ENCODE measurements at regions not wholly inside any gene's neighbourhood (a gene's known extent, or its start where the extent isn't known, plus 50 kb on each side); places are given as distances from the start of the nearest gene placed in this dataset.

GRCh38 chr7:66423729-66424128 is 205.0 kb upstream of the KCTD7 start:
- no peak overlapping the region for H3K4me3 ChIP-seq
- H3K9me3 ChIP-seq (ENCODE audit: low read depth) = no peaks in the 10 kb centered on the region
- H3K27ac ChIP-seq = no peak overlapping the region
- DNase-seq (ENCODE audit: low read depth in 1 of 2, low spot score in 1 of 2) = no peak
- no peaks in the 10 kb centered on the region for H3K27me3 ChIP-seq
- H3K36me3 ChIP-seq = no peaks in the 10 kb centered on the region
- H3K4me1 ChIP-seq (ENCODE audit: low read depth) = no peaks in the 10 kb centered on the region
- no peak for TF ChIP-seq CTCF (IDR thresholded peaks at IDR 0.05; ENCODE audit: low read depth, low read length)

- no peak for DNase-seq (ENCODE audit: low read depth in 1 of 2, low spot score in 1 of 2)
- Histone ChIP-seq H3K27me3 (no peaks in the 10 kb centered on the region), H3K9me3 (ENCODE audit: low read depth) (no peaks in the 10 kb centered on the region), H3K27ac (no peak overlapping the region), H3K4me1 (ENCODE audit: low read depth) (no peaks in the 10 kb centered on the region), H3K4me3 (no peak overlapping the region), H3K36me3 (no peaks in the 10 kb centered on the region)
- no peak for TF ChIP-seq CTCF (IDR thresholded peaks at IDR 0.05; ENCODE audit: low read depth, low read length)
These were observed 202.3 kb upstream of the KCTD7 start for GRCh38 chr7:66426332-66426731.

- Histone ChIP-seq H3K36me3 (no peaks in the 10 kb centered on the region), H3K4me1 (ENCODE audit: low read depth) (no peaks in the 10 kb centered on the region), H3K4me3 (no peak overlapping the region), H3K27me3 (no peaks in the 10 kb centered on the region), H3K27ac (no peak overlapping the region), H3K9me3 (ENCODE audit: low read depth) (no peaks in the 10 kb centered on the region)
- no peak for TF ChIP-seq CTCF (IDR thresholded peaks at IDR 0.05; ENCODE audit: low read depth, low read length)
- DNase-seq (ENCODE audit: low read depth in 1 of 2, low spot score in 1 of 2) = peak in 1 of 2 donors; percentile 72
These were observed 201.7 kb upstream of the KCTD7 start for GRCh38 chr7:66426996-66427395.

GRCh38 chr7:66427956-66428355 is 200.7 kb upstream of the KCTD7 start:
- H3K9me3 ChIP-seq (ENCODE audit: low read depth) = no peaks in the 10 kb centered on the region
- H3K27me3 ChIP-seq = no peaks in the 10 kb centered on the region
- H3K36me3 ChIP-seq = no peaks in the 10 kb centered on the region
- H3K4me3 ChIP-seq = no peak overlapping the region
- TF ChIP-seq CTCF (IDR thresholded peaks at IDR 0.05; ENCODE audit: low read depth, low read length) = no peak
- DNase-seq (ENCODE audit: low read depth in 1 of 2, low spot score in 1 of 2) = peak in 1 of 2 donors; percentile 13
- H3K4me1 ChIP-seq (ENCODE audit: low read depth) = no peaks in the 10 kb centered on the region
- H3K27ac ChIP-seq = no peak overlapping the region

- Histone ChIP-seq H3K4me3 (no peak overlapping the region), H3K9me3 (ENCODE audit: low read depth) (no peaks in the 10 kb centered on the region), H3K27ac (no peak overlapping the region), H3K27me3 (no peaks in the 10 kb centered on the region), H3K36me3 (no peaks in the 10 kb centered on the region), H3K4me1 (ENCODE audit: low read depth) (no peaks in the 10 kb centered on the region)
- DNase-seq (ENCODE audit: low read depth in 1 of 2, low spot score in 1 of 2) = no peak
- TF ChIP-seq CTCF (IDR thresholded peaks at IDR 0.05; ENCODE audit: low read depth, low read length) = no peak
These were observed 199.1 kb upstream of the KCTD7 start for GRCh38 chr7:66429498-66430163.
